ENCODE measurements at regions not wholly inside any gene's neighbourhood (a gene's known extent, or its start where the extent isn't known, plus 50 kb on each side); places are given as distances from the start of the nearest gene placed in this dataset.

GRCh38 chr7:69232445-69233376 is 365.6 kb upstream of the AUTS2 start:
- H3K4me2 ChIP-seq (ENCODE audit: low read depth, low read length, poor library complexity, severe bottlenecking), result no peak overlapping the region
- H3K36me3 ChIP-seq (ENCODE audit: insufficient read depth, low read length), result no peaks in the 10 kb centered on the region
- TF ChIP-seq EZH2phosphoT487 (IDR thresholded peaks at IDR 0.05; ENCODE audit: borderline replicate concordance) (no peak), CTCF (conservative IDR thresholded peaks at IDR 0.05; ENCODE audit: low read length) (no peak)

GRCh38 chr7:69237541-69237940 is 360.7 kb upstream of the AUTS2 start:
- H3K9ac ChIP-seq (ENCODE audit: low read depth, low read length, poor library complexity, severe bottlenecking), result no peak overlapping the region
- H3K9me3 ChIP-seq (ENCODE audit: insufficient read depth, low read depth, low read length), result no peaks in the 10 kb centered on the region
- no peaks in the 10 kb centered on the region for H3K9me2 ChIP-seq (replicated peaks; ENCODE audit: low read depth, low read length)
- no peaks in the 10 kb centered on the region for H3K79me2 ChIP-seq (ENCODE audit: insufficient read depth, low read length)
- H3F3A ChIP-seq (ENCODE audit: low read depth), result no peaks in the 10 kb centered on the region
- no peak overlapping the region for H2AFZ ChIP-seq (ENCODE audit: low read length)
- H3K27me3 ChIP-seq (ENCODE audit: insufficient read depth, low read length, poor library complexity, severe bottlenecking), result no peaks in the 10 kb centered on the region
- H3K4me2 ChIP-seq (ENCODE audit: low read depth, low read length, poor library complexity, severe bottlenecking), result no peak overlapping the region
- TF ChIP-seq EZH2phosphoT487 (IDR thresholded peaks at IDR 0.05; ENCODE audit: borderline replicate concordance), result no peak
- no peak for TF ChIP-seq CTCF (conservative IDR thresholded peaks at IDR 0.05; ENCODE audit: low read length)
- H3K4me3 ChIP-seq (ENCODE audit: low read length, poor library complexity, severe bottlenecking), result no peak overlapping the region
- H3K4me1 ChIP-seq (ENCODE audit: insufficient read depth, low read length, poor library complexity, severe bottlenecking), result no peaks in the 10 kb centered on the region
- no peaks in the 10 kb centered on the region for H3K36me3 ChIP-seq (ENCODE audit: insufficient read depth, low read length)
- H4K20me1 ChIP-seq (ENCODE audit: insufficient read depth, low read length, poor library complexity, severe bottlenecking), result no peaks in the 10 kb centered on the region

More at GRCh38 chr7:69232445-69233376, 365.6 kb upstream of the AUTS2 start:
- no peaks in the 10 kb centered on the region for H3K27me3 ChIP-seq (ENCODE audit: insufficient read depth, low read length, poor library complexity, severe bottlenecking)
- H2AFZ ChIP-seq (ENCODE audit: low read length), result no peak overlapping the region
- no peak overlapping the region for H3K4me3 ChIP-seq (ENCODE audit: low read length, poor library complexity, severe bottlenecking)
- H3K4me1 ChIP-seq (ENCODE audit: insufficient read depth, low read length, poor library complexity, severe bottlenecking), result no peaks in the 10 kb centered on the region
- no peaks in the 10 kb centered on the region for H3F3A ChIP-seq (ENCODE audit: low read depth)
- H3K9me3 ChIP-seq (ENCODE audit: insufficient read depth, low read depth, low read length), result no peaks in the 10 kb centered on the region; the same call in 1 of the 2 replicates
- H3K9me2 ChIP-seq (replicated peaks; ENCODE audit: low read depth, low read length), result no peaks in the 10 kb centered on the region
- no peak overlapping the region for H3K9ac ChIP-seq (ENCODE audit: low read depth, low read length, poor library complexity, severe bottlenecking)
- no peaks in the 10 kb centered on the region for H4K20me1 ChIP-seq (ENCODE audit: insufficient read depth, low read length, poor library complexity, severe bottlenecking)
- no peaks in the 10 kb centered on the region for H3K79me2 ChIP-seq (ENCODE audit: insufficient read depth, low read length)

GRCh38 chr7:69243016-69243415 is 355.3 kb upstream of the AUTS2 start:
- no peaks in the 10 kb centered on the region for H3K36me3 ChIP-seq (ENCODE audit: insufficient read depth, low read length)
- H3K4me1 ChIP-seq (ENCODE audit: insufficient read depth, low read length, poor library complexity, severe bottlenecking), result no peaks in the 10 kb centered on the region
- TF ChIP-seq CTCF (conservative IDR thresholded peaks at IDR 0.05; ENCODE audit: low read length) (no peak), EZH2phosphoT487 (IDR thresholded peaks at IDR 0.05; ENCODE audit: borderline replicate concordance) (no peak)
- H3F3A ChIP-seq (ENCODE audit: low read depth), result no peaks in the 10 kb centered on the region
- H3K9me3 ChIP-seq (ENCODE audit: insufficient read depth, low read depth, low read length), result no peaks in the 10 kb centered on the region
- H3K79me2 ChIP-seq (ENCODE audit: insufficient read depth, low read length), result no peaks in the 10 kb centered on the region
- H3K9me2 ChIP-seq (replicated peaks; ENCODE audit: low read depth, low read length), result no peaks in the 10 kb centered on the region
- no peaks in the 10 kb centered on the region for H4K20me1 ChIP-seq (ENCODE audit: insufficient read depth, low read length, poor library complexity, severe bottlenecking)
- no peak overlapping the region for H3K9ac ChIP-seq (ENCODE audit: low read depth, low read length, poor library complexity, severe bottlenecking)
- H3K4me3 ChIP-seq (ENCODE audit: low read length, poor library complexity, severe bottlenecking), result no peak overlapping the region
- H3K4me2 ChIP-seq (ENCODE audit: low read depth, low read length, poor library complexity, severe bottlenecking), result no peak overlapping the region
- no peak overlapping the region for H2AFZ ChIP-seq (ENCODE audit: low read length)
- H3K27me3 ChIP-seq (ENCODE audit: insufficient read depth, low read length, poor library complexity, severe bottlenecking), result no peaks in the 10 kb centered on the region
